ENCODE measurements at regions not wholly inside any gene's neighbourhood (a gene's known extent, or its start where the extent isn't known, plus 50 kb on each side); places are given as distances from the start of the nearest gene placed in this dataset.

DNA sequence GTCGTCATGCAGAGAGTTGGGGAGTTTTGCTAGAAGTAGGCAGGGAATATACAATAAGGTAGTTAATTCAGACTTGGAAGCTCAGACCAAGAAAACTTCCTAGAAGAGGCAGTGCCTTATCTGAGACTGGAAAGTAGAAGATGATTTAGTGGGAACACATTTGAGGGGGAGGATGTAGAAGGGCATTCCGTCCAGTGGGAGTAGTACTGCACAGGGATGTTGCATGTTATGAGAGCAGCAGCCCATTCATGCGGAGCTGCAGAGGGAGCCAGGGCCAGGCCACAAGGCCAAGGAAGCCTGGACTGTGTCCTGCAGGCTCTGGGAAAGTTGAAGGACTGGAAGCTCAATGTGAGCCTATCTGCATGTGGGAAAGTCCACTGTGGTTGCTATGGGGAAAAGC, 344.5 kb upstream of the EEF2KMT start:
- BruUV-seq (replicated peaks), result no TSS peak
- ATAC-seq, result no peak
- Histone ChIP-seq H3K4me3 (replicated peaks in 1 of 2; ENCODE audit: low read depth in 1 of 2, low read length in 2 of 2) (no peak overlapping the region), H3K9me2 (ENCODE audit: insufficient read depth) (no peaks in the 10 kb centered on the region), H3K4me1 (ENCODE audit: control insufficient read depth in 1 of 2, insufficient read depth in 2 of 2, low read length in 2 of 2) (peaks cover 3 to 15% of the 10 kb centered on the region in 2 experiments; a peak in 3 of 4 replicates), H3K9me3 (ENCODE audit: control insufficient read depth in 1 of 2, insufficient read depth in 1 of 2, low read depth in 1 of 2, low read length in 2 of 2) (no peaks in the 10 kb centered on the region), H4K20me1 (ENCODE audit: insufficient read depth) (no peaks in the 10 kb centered on the region), H3K27ac (ENCODE audit: low read depth, low read length) (no peak overlapping the region), H3K27me3 (ENCODE audit: insufficient read depth, low read length) (peaks cover 20% of the 10 kb centered on the region; the same call in 1 of the 2 replicates), H3K4me2 (ENCODE audit: low read length) (no peak overlapping the region), H2AFZ (ENCODE audit: low read depth, low read length, poor library complexity, severe bottlenecking) (no peak overlapping the region), H3K9ac (ENCODE audit: low read length) (no peak overlapping the region), H3K36me3 (ENCODE audit: control insufficient read depth in 1 of 2, insufficient read depth in 2 of 2, low read length in 2 of 2) (no peaks in the 10 kb centered on the region), H3K79me2 (ENCODE audit: insufficient read depth, low read length) (no peaks in the 10 kb centered on the region)
- ChIA-PET CTCF (no interaction called here), POLR2A (no interaction called here), RAD21 (ENCODE audit: low non-redundant PET in 1 of 2, low total read pairs in 2 of 2, uncharacterized antibody in 2 of 2, unreplicated experiment in 2 of 2) (no interaction called here)
- TF ChIP-seq, protein P1, sequence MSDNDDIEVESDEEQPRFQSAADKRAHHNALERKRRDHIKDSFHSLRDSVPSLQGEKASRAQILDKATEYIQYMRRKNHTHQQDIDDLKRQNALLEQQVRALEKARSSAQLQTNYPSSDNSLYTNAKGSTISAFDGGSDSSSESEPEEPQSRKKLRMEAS (IDR thresholded peaks at IDR 0.05), result no peak
- no peak for TF ChIP-seq ZNF274 (IDR thresholded peaks at IDR 0.05; ENCODE audit: low read depth, low read length)
- TF ChIP-seq, protein P2, sequence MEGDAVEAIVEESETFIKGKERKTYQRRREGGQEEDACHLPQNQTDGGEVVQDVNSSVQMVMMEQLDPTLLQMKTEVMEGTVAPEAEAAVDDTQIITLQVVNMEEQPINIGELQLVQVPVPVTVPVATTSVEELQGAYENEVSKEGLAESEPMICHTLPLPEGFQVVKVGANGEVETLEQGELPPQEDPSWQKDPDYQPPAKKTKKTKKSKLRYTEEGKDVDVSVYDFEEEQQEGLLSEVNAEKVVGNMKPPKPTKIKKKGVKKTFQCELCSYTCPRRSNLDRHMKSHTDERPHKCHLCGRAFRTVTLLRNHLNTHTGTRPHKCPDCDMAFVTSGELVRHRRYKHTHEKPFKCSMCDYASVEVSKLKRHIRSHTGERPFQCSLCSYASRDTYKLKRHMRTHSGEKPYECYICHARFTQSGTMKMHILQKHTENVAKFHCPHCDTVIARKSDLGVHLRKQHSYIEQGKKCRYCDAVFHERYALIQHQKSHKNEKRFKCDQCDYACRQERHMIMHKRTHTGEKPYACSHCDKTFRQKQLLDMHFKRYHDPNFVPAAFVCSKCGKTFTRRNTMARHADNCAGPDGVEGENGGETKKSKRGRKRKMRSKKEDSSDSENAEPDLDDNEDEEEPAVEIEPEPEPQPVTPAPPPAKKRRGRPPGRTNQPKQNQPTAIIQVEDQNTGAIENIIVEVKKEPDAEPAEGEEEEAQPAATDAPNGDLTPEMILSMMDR (IDR thresholded peaks at IDR 0.05 in 2 of 3, conservative IDR thresholded peaks at IDR 0.05 in 1 of 3; ENCODE audit: borderline replicate concordance in 1 of 3, insufficient read depth in 1 of 3, low read depth in 2 of 3, low read length in 2 of 3), result no peak
- no peak for TF ChIP-seq POLR2A (IDR thresholded peaks at IDR 0.05; ENCODE audit: borderline replicate concordance, extremely low read depth, insufficient read depth, insufficient read length)
- TF ChIP-seq EZH2phosphoT487 (IDR thresholded peaks at IDR 0.05; ENCODE audit: borderline replicate concordance), result no peak
- no peak for TF ChIP-seq ZBTB33 (IDR thresholded peaks at IDR 0.05; ENCODE audit: extremely low read depth, insufficient replicate concordance, low read length)
- no peak for DNase-seq (ENCODE audit: low read depth, low spot score)
- intact Hi-C loops (cut with micrococcal nuclease), result no loop called here
